Panc1 (cell line): ENCODE measurements at regions not wholly inside any gene's neighbourhood (a gene's known extent, or its start where the extent isn't known, plus 50 kb on each side); places are given as distances from the start of the nearest gene placed in this dataset.

Experiments used
- ATAC-seq: fragments of 200-7000 bp; cut with Tn5 transposase; 2 replicates; pipeline ENCODE4 v1.9.1; 2020; ENCODE audit warnings: mild to moderate bottlenecking, moderate library complexity
- BruUV-seq: library from RNA; stranded (reverse); fragments of 400-500 nt; replicated peaks from 2 replicates; lab custom pipeline; 2021; lab: Mats Ljungman, UMichigan
- CTCF ChIA-PET: fragments of 300-600 bp; sonication (Branson Sonifier 250); formaldehyde crosslinking; loops from one replicate; lab custom pipeline; 2022; ENCODE audit warnings: antibody characterized with exemption; lab: Charles Lee
- POLR2A ChIA-PET: fragments of 300-600 bp; sonication (Branson Sonifier 250); formaldehyde crosslinking; loops from one replicate; lab custom pipeline; 2022; ENCODE audit warnings: antibody characterized with exemption; lab: Charles Lee
- DNase-seq: peaks from one replicate; pipeline ENCODE4 v3.0.0-alpha.2; 2010; ENCODE audit warnings: low read depth, low spot score
- H3K27ac ChIP-seq: 2 replicates; pipeline ENCODE4 v1.5.1; 2011; ENCODE audit warnings: mild to moderate bottlenecking, low read length, inconsistent platforms
- H3K27me3 ChIP-seq: fragments of 200-500 bp; sonication (Bioruptor generic); 2 replicates; pipeline ENCODE4 v1.6.0; 2014; ENCODE audit warnings: low read length, inconsistent platforms; ENCODE audit not compliant: control insufficient read depth, insufficient read depth
- H3K36me3 ChIP-seq: fragments of 200-500 bp; sonication (Bioruptor generic); 2 replicates; pipeline ENCODE4 v1.5.1; 2014; ENCODE audit warnings: inconsistent platforms, mild to moderate bottlenecking, low read length, moderate library complexity; ENCODE audit not compliant: control insufficient read depth, insufficient read depth
- H3K4me1 ChIP-seq: 2 replicates; pipeline ENCODE4 v1.5.1; 2011; ENCODE audit warnings: inconsistent platforms, mild to moderate bottlenecking, low read length, moderate library complexity; ENCODE audit not compliant: control insufficient read depth, insufficient read depth
- H3K4me3 ChIP-seq, 2 experiments: 2 replicates each; pipeline ENCODE4 v1.5.1; 2011 to 2012; ENCODE audit warnings: low read depth in 2 of 2, low read length in 2 of 2, mild to moderate bottlenecking in 2 of 2, inconsistent platforms in 1 of 2, moderate library complexity in 1 of 2
- H3K9me3 ChIP-seq: fragments of 200-500 bp; sonication (Bioruptor generic); 2 replicates; pipeline ENCODE4 v1.5.1; 2014; ENCODE audit warnings: low read depth, mild to moderate bottlenecking, inconsistent platforms, low read length, moderate library complexity; ENCODE audit not compliant: control insufficient read depth, insufficient read depth
- CTCF ChIP-seq: fragments of 450-650 bp; IDR thresholded peaks from 2 replicates; pipeline ENCODE4 v1.5.1; 2017; ENCODE audit warnings: mild to moderate bottlenecking
- POLR2AphosphoS5 ChIP-seq: IDR thresholded peaks from 2 replicates; pipeline ENCODE4 v1.6.1; 2012; ENCODE audit warnings: mild to moderate bottlenecking, low read depth, low read length, moderate library complexity
- REST ChIP-seq, 2 experiments: IDR thresholded peaks; 2 replicates each; pipeline ENCODE4 v1.6.1; 2011 to 2012; ENCODE audit warnings: low read depth in 2 of 2, control low read depth in 1 of 2, low read length in 1 of 2, mild to moderate bottlenecking in 1 of 2, moderate library complexity in 1 of 2; ENCODE audit not compliant: insufficient read depth in 1 of 2
- SIN3A ChIP-seq: IDR thresholded peaks from 2 replicates; pipeline ENCODE4 v1.6.1; 2012; ENCODE audit warnings: low read depth, mild to moderate bottlenecking, low read length, moderate library complexity, borderline replicate concordance; ENCODE audit not compliant: insufficient read depth
- in situ Hi-C: cut with HindIII; loops from 2 replicates; pipeline ENCODE4 v1.10.0; 2016; ENCODE audit warnings: low sequenced_read_pairs, low pct_unique_long_range_greater_than_20kb
- intact Hi-C: fragments of 100-400 bp; cut with micrococcal nuclease; formaldehyde crosslinking; loops from one replicate; pipeline ENCODE4 v1.10.0; 2022; ENCODE audit not compliant: unreplicated experiment

- no peak for ATAC-seq
- no peak overlapping the region for H3K4me3 ChIP-seq
- H3K9me3 ChIP-seq, result no peaks in the 10 kb centered on the region
- H3K27me3 ChIP-seq, result no peaks in the 10 kb centered on the region; the same call in 1 of the 2 replicates
- BruUV-seq, result no TSS peak
- POLR2A ChIA-PET, result no interaction called here
- H3K36me3 ChIP-seq, result no peaks in the 10 kb centered on the region
- no peaks in the 10 kb centered on the region for H3K4me1 ChIP-seq
- intact Hi-C loops (no loop called here), in situ Hi-C loops (no loop called here)
- no peak overlapping the region for H3K27ac ChIP-seq
- CTCF ChIA-PET, result no interaction called here
- no peak for TF ChIP-seq REST (IDR thresholded peaks at IDR 0.05; ENCODE audit: insufficient read depth in 1 of 2, low read depth in 2 of 2, low read length in 1 of 2)
- no peak for DNase-seq
These were observed 163.1 kb downstream of the PTPRU start for GRCh38 chr1:29399465-29399864.

GRCh38 chr1:29398431-29398830, 162.1 kb downstream of the PTPRU start:
- Histone ChIP-seq H3K27me3 (no peaks in the 10 kb centered on the region; the same call in 1 of the 2 replicates), H3K4me1 (no peaks in the 10 kb centered on the region), H3K27ac (no peak overlapping the region), H3K36me3 (no peaks in the 10 kb centered on the region), H3K4me3 (no peak overlapping the region), H3K9me3 (no peaks in the 10 kb centered on the region)
- ATAC-seq (no peak), DNase-seq (no peak)
- CTCF ChIA-PET, result no interaction called here
- in situ Hi-C loops, result no loop called here
- TF ChIP-seq SIN3A (no peak), REST (IDR thresholded peaks at IDR 0.05; ENCODE audit: insufficient read depth in 1 of 2, low read depth in 2 of 2, low read length in 1 of 2) (no peak)
- intact Hi-C loops, result no loop called here
- POLR2A ChIA-PET, result no interaction called here
- no TSS peak for BruUV-seq

- in situ Hi-C loops, result no loop called here
- ATAC-seq (no peak), DNase-seq (no peak)
- TF ChIP-seq POLR2AphosphoS5 (no peak), REST (IDR thresholded peaks at IDR 0.05; ENCODE audit: insufficient read depth in 1 of 2, low read depth in 2 of 2, low read length in 1 of 2) (no peak), CTCF (no peak), SIN3A (no peak)
- Histone ChIP-seq H3K27ac (no peak overlapping the region), H3K4me3 (no peak overlapping the region), H3K36me3 (no peaks in the 10 kb centered on the region), H3K27me3 (no peaks in the 10 kb centered on the region; the same call in 1 of the 2 replicates), H3K9me3 (no peaks in the 10 kb centered on the region), H3K4me1 (no peaks in the 10 kb centered on the region)
- CTCF ChIA-PET, result no interaction called here
- intact Hi-C loops, result no loop called here
- POLR2A ChIA-PET, result no interaction called here
- no TSS peak for BruUV-seq
These were observed 161.7 kb downstream of the PTPRU start for GRCh38 chr1:29397981-29398380.
